Fibroblast of skin of left biceps (primary cell): ENCODE measurements at regions not wholly inside any gene's neighbourhood (a gene's known extent, or its start where the extent isn't known, plus 50 kb on each side); places are given as distances from the start of the nearest gene placed in this dataset.

ENCODE experiments used
- DNase-seq, 2 experiments: peaks; one replicate each; pipeline ENCODE4 v3.0.0-alpha.2; 2013; ENCODE audit warnings: low read depth in 2 of 2

- no peak for DNase-seq
These were observed 78.9 kb upstream of the SLC38A2 start for GRCh38 chr12:46451276-46452021.

- no peak for DNase-seq
These were observed 77.7 kb upstream of the SLC38A2 start for GRCh38 chr12:46450279-46450748.

- no peak for DNase-seq
These were observed 77.3 kb upstream of the SLC38A2 start for GRCh38 chr12:46449856-46450255.

GRCh38 chr12:46449316-46449715 is 76.7 kb upstream of the SLC38A2 start:
- no peak for DNase-seq

- DNase-seq = no peak
These were observed 74.1 kb upstream of the SLC38A2 start for GRCh38 chr12:46446645-46447044.

GRCh38 chr12:46445551-46446235 is 73.1 kb upstream of the SLC38A2 start:
- DNase-seq = no peak

GRCh38 chr12:46445093-46445492 is 72.5 kb upstream of the SLC38A2 start:
- no peak for DNase-seq

- DNase-seq = no peak
These were observed 71.2 kb upstream of the SLC38A2 start for GRCh38 chr12:46443594-46444263.

GRCh38 chr12:46442738-46443137 is 70.2 kb upstream of the SLC38A2 start:
- no peak for DNase-seq

- DNase-seq = no peak
These were observed 69.7 kb upstream of the SLC38A2 start for GRCh38 chr12:46442239-46442638.

- DNase-seq = no peak
These were observed 67.4 kb upstream of the SLC38A2 start for GRCh38 chr12:46439793-46440511.

GRCh38 chr12:46438719-46439319 is 66.2 kb upstream of the SLC38A2 start:
- DNase-seq = no peak

GRCh38 chr12:46438256-46438655 is 65.7 kb upstream of the SLC38A2 start:
- no peak for DNase-seq

GRCh38 chr12:46437469-46437868 is 64.9 kb upstream of the SLC38A2 start:
- no peak for DNase-seq

GRCh38 chr12:46436747-46437146 is 64.2 kb upstream of the SLC38A2 start:
- no peak for DNase-seq

GRCh38 chr12:46435625-46436024 is 63.1 kb upstream of the SLC38A2 start:
- no peak for DNase-seq

GRCh38 chr12:46435029-46435428 is 62.5 kb upstream of the SLC38A2 start:
- DNase-seq = no peak

- DNase-seq = no peak
These were observed 61.3 kb upstream of the SLC38A2 start for GRCh38 chr12:46433829-46434228.

- no peak for DNase-seq
These were observed 59.8 kb upstream of the SLC38A2 start for GRCh38 chr12:46432325-46432724.

GRCh38 chr12:46430340-46430948 is 57.9 kb upstream of the SLC38A2 start:
- DNase-seq = peak; percentile 53 to 58
